ENCODE measurements at regions not wholly inside any gene's neighbourhood (a gene's known extent, or its start where the extent isn't known, plus 50 kb on each side); places are given as distances from the start of the nearest gene placed in this dataset.

GRCh38 chr3:56986347-56986746 lies 74.1 kb upstream of the SPATA12 start:
- Histone ChIP-seq H3K4me3 (replicated peaks; ENCODE audit: insufficient read depth, low read length) (no peak overlapping the region), H3K27ac (replicated peaks) (no peak overlapping the region), H3K27me3 (ENCODE audit: insufficient read depth, poor library complexity, severe bottlenecking) (no peaks in the 10 kb centered on the region)
- DNase-seq (ENCODE audit: low read depth in 1 of 2, low spot score in 1 of 2): no peak
- TF ChIP-seq POLR2AphosphoS5 (IDR thresholded peaks at IDR 0.05; ENCODE audit: low read depth): no peak
- no peak for TF ChIP-seq CTCF (IDR thresholded peaks at IDR 0.05; ENCODE audit: insufficient read depth, low read length)
- TF ChIP-seq GABPA (IDR thresholded peaks at IDR 0.05; ENCODE audit: low read depth): no peak
- TF ChIP-seq REST (IDR thresholded peaks at IDR 0.05; ENCODE audit: insufficient replicate concordance, low read depth): no peak
- TF ChIP-seq SPI1 (IDR thresholded peaks at IDR 0.05; ENCODE audit: borderline replicate concordance, low read depth): no peak

GRCh38 chr3:56985878-56986277 lies 74.6 kb upstream of the SPATA12 start:
- Histone ChIP-seq H3K27ac (replicated peaks) (no peak overlapping the region), H3K27me3 (ENCODE audit: insufficient read depth, poor library complexity, severe bottlenecking) (no peaks in the 10 kb centered on the region), H3K4me3 (replicated peaks; ENCODE audit: insufficient read depth, low read length) (no peak overlapping the region)
- TF ChIP-seq POLR2AphosphoS5 (IDR thresholded peaks at IDR 0.05; ENCODE audit: low read depth) (no peak), SPI1 (IDR thresholded peaks at IDR 0.05; ENCODE audit: borderline replicate concordance, low read depth) (peak; percentile 66)
- no peak for DNase-seq (ENCODE audit: low read depth in 1 of 2, low spot score in 1 of 2)

GRCh38 chr3:56985460-56985859 lies 75.0 kb upstream of the SPATA12 start:
- TF ChIP-seq SPI1 (IDR thresholded peaks at IDR 0.05; ENCODE audit: borderline replicate concordance, low read depth) (no peak), CTCF (IDR thresholded peaks at IDR 0.05; ENCODE audit: insufficient read depth, low read length) (no peak), GABPA (IDR thresholded peaks at IDR 0.05; ENCODE audit: low read depth) (no peak), REST (IDR thresholded peaks at IDR 0.05; ENCODE audit: insufficient replicate concordance, low read depth) (no peak), POLR2AphosphoS5 (IDR thresholded peaks at IDR 0.05; ENCODE audit: low read depth) (no peak)
- no peak for DNase-seq (ENCODE audit: low read depth in 1 of 2, low spot score in 1 of 2)
- Histone ChIP-seq H3K27ac (replicated peaks) (no peak overlapping the region), H3K27me3 (ENCODE audit: insufficient read depth, poor library complexity, severe bottlenecking) (no peaks in the 10 kb centered on the region), H3K4me3 (replicated peaks; ENCODE audit: insufficient read depth, low read length) (no peak overlapping the region)

- H3K27me3 ChIP-seq (ENCODE audit: insufficient read depth, poor library complexity, severe bottlenecking): no peaks in the 10 kb centered on the region
- no peak overlapping the region for H3K4me3 ChIP-seq (replicated peaks; ENCODE audit: insufficient read depth, low read length)
- DNase-seq (ENCODE audit: low read depth in 1 of 2, low spot score in 1 of 2): no peak
- TF ChIP-seq POLR2AphosphoS5 (IDR thresholded peaks at IDR 0.05; ENCODE audit: low read depth): no peak
- TF ChIP-seq CTCF (IDR thresholded peaks at IDR 0.05; ENCODE audit: insufficient read depth, low read length): no peak
- TF ChIP-seq SPI1 (IDR thresholded peaks at IDR 0.05; ENCODE audit: borderline replicate concordance, low read depth): no peak
- no peak for TF ChIP-seq GABPA (IDR thresholded peaks at IDR 0.05; ENCODE audit: low read depth)
- TF ChIP-seq REST (IDR thresholded peaks at IDR 0.05; ENCODE audit: insufficient replicate concordance, low read depth): no peak
- H3K27ac ChIP-seq (replicated peaks): no peak overlapping the region
These were observed 77.0 kb upstream of the SPATA12 start for GRCh38 chr3:56983427-56983826.

Measured in HL-60 (cell line).